Muscle layer of colon (tissue), 2 donors: ENCODE measurements at regions not wholly inside any gene's neighbourhood (a gene's known extent, or its start where the extent isn't known, plus 50 kb on each side); places are given as distances from the start of the nearest gene placed in this dataset.
"Not testable (repeated sequence)": the region's sequence is repeated elsewhere in the genome, so short reads cannot be mapped to it uniquely, and the experiment has no call there.

ENCODE experiments used
- H3K27ac ChIP-seq: one replicate; pipeline ENCODE4 v1.7.0; 2013; ENCODE audit warnings: low read depth, mild to moderate bottlenecking, low read length, moderate library complexity
- H3K27me3 ChIP-seq, 2 donors: one replicate each; pipeline ENCODE4 v1.7.0; 2013; ENCODE audit warnings: low read length in 2 of 2, mild to moderate bottlenecking in 2 of 2; ENCODE audit not compliant: insufficient read depth in 2 of 2, control insufficient read depth in 1 of 2
- H3K36me3 ChIP-seq: one replicate; pipeline ENCODE4 v1.7.0; 2013; ENCODE audit warnings: mild to moderate bottlenecking, low read length; ENCODE audit not compliant: insufficient read depth
- H3K4me1 ChIP-seq: one replicate; pipeline ENCODE4 v1.7.0; 2013; ENCODE audit warnings: mild to moderate bottlenecking, low read length; ENCODE audit not compliant: insufficient read depth
- H3K4me3 ChIP-seq, 2 donors: one replicate each; pipeline ENCODE4 v1.7.0; 2013; ENCODE audit warnings: low read length in 2 of 2, low read depth in 1 of 2, mild to moderate bottlenecking in 1 of 2, moderate library complexity in 1 of 2
- H3K9ac ChIP-seq: one replicate; pipeline ENCODE4 v1.7.0; 2013; ENCODE audit warnings: low read length
- H3K9me3 ChIP-seq: one replicate; pipeline ENCODE4 v1.7.0; 2013; ENCODE audit warnings: mild to moderate bottlenecking, low read length
- donor health status: abdominal sarcoma.
- donor health status: Adenocarcinoma of cecum.

DNA sequence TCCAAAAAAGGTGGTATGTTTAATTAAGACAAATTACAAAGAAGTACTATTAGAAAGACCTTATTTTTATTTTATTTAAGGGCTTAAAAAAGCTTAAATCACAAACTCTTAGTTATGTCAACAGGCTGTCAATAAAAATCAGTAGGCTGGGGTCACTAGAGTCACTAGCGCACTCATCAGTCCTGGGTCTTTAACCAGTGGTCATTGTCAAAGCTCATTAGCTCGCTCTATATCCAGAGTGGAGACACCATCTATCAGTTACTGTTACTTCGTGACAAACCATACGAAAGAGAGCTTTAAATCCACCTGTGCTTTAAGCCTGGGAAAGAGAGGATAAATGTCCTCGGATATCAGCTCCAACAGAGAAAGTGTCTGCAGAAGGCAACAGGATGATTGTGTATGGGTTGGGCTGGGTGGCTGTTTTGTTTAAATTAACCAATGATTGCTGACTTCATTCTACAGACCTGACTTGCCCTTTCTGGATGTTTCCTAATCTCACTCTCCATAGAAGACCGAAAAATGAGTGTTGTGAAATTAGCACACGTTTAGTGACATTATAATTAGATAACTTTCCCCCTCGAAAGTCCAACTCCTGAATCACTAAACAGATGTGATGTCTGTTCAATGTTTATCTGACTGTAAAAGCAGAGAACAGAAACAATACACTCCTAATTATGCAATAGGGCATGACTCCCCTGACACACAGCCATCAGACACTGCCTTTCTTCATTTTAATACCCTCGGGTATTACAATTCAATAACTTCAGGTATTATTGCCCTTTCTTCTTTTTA, 123.6 kb upstream of the TNPO1 start:
- H3K27me3 ChIP-seq: no peaks in the 10 kb centered on the region
- H3K9me3 ChIP-seq: no peaks in the 10 kb centered on the region
- peaks cover 24% of the 10 kb centered on the region for H3K4me1 ChIP-seq
- no peak overlapping the region for H3K4me3 ChIP-seq
- no peak overlapping the region for H3K27ac ChIP-seq
- H3K9ac ChIP-seq: no peak overlapping the region
- H3K36me3 ChIP-seq: no peaks in the 10 kb centered on the region

DNA sequence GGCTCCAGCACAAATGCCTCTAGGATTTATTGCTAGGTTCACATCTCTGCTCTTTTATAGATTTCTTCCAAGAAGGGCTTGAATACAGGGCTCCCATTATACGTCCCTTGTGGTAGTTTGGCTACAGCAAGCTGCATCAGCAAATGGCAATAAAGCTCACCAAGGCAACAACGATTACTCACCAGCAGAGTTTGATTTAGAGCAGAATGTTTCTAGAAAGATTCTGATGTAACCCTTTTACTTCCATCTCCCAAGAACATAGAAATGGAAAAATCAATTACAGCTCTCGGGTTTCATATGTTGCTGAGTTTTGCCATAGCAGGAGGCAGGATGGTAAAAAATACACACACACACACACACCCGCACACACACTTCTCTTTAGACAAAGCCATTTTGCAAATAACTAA, 124.2 kb upstream of the TNPO1 start:
- Histone ChIP-seq H3K36me3 (no peaks in the 10 kb centered on the region), H3K9ac (no peak overlapping the region), H3K4me1 (peaks cover 24% of the 10 kb centered on the region), H3K27ac (no peak overlapping the region), H3K27me3 (no peaks in the 10 kb centered on the region), H3K9me3 (no peaks in the 10 kb centered on the region), H3K4me3 (no peak overlapping the region)

DNA sequence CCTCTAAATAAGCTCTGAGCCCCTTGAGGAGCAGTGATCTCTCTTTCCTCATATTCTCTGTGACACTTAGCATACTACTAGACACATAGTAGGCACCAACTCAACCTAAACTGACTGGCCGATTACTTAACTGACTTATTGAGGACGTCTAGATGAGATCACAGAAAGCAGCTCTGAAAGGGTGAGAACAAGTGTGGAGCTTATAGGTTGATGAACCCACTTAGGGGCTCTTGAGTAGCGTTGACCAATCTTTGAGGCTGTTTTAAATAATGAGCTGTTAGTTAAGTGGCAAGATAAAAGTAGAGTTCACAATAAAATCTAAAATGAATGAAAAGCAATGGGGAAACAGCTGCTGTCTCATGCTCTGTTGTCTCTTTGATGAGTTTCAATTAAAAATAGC, 124.7 kb upstream of the TNPO1 start:
- no peak overlapping the region for H3K27ac ChIP-seq
- H3K9ac ChIP-seq: no peak overlapping the region
- H3K4me3 ChIP-seq: no peak overlapping the region
- no peaks in the 10 kb centered on the region for H3K27me3 ChIP-seq
- peaks cover 24% of the 10 kb centered on the region for H3K4me1 ChIP-seq
- H3K9me3 ChIP-seq: no peaks in the 10 kb centered on the region
- no peaks in the 10 kb centered on the region for H3K36me3 ChIP-seq

DNA sequence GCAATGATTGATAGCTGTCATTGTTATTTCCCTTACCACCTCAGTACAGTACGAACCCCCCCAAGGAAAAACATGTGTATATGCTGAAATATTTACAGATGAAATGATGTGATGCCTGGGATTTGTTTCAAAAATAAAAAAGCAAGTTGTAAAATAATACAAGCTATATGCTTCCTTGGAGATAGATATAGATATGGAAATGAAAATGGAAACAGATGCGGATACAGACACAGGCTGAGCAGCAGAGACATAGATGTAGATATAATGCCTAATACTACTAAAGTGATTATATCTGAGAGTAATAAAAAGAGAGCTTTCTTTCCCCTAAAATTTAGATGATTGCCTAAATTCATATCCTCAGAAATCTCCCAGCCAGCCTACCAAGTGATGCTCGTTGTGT, 127.5 kb upstream of the TNPO1 start:
- no peak overlapping the region for H3K4me3 ChIP-seq
- no peaks in the 10 kb centered on the region for H3K36me3 ChIP-seq
- H3K4me1 ChIP-seq: peaks cover 24% of the 10 kb centered on the region
- no peaks in the 10 kb centered on the region for H3K9me3 ChIP-seq
- H3K9ac ChIP-seq: no peak overlapping the region
- H3K27me3 ChIP-seq: no peaks in the 10 kb centered on the region
- H3K27ac ChIP-seq: no peak overlapping the region

DNA sequence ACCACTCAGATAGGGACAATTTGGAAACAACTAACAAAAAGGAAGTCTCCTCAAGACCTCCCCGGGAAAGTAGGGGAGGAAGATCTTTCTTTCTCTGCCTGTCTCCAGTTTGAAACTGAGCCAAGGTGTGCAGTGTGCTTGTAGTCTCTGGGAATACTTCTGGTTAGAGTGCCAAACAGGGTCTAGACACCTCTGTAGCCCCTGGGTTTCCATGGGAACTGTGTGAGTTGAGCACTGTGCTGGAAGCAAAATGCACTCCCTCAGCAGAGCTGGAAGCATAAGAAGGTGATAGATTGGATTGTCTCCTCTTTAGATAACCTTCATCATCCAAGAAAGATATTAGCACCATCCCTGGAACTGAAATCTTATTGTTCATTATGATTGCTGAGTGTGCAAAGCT, 129.2 kb upstream of the TNPO1 start:
- Histone ChIP-seq H3K27me3 (no peaks in the 10 kb centered on the region), H3K9me3 (no peaks in the 10 kb centered on the region), H3K4me3 (no peak overlapping the region), H3K36me3 (no peaks in the 10 kb centered on the region), H3K4me1 (peaks cover 12% of the 10 kb centered on the region), H3K27ac (no peak overlapping the region), H3K9ac (no peak overlapping the region)

DNA sequence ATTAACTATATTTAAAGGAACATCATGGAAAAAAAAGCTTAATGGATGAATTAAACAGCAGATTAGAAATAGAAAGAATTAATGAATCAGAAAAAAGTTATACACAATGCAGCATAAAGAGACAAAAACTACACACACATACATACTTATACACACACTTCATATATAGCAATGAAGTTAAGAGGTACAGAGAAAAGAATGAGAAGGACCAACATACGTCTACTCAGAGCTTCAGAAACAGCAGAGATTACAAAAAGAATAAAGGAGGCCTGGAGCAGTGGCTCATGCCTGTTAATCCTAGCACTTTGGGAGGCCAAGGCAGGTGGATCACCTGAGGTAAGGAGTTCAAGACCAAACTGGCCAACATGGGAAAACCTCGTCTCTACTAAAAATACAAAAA, 133.9 kb upstream of the TNPO1 start:
- no peaks in the 10 kb centered on the region for H3K27me3 ChIP-seq
- H3K27ac ChIP-seq: no peak overlapping the region
- H3K9me3 ChIP-seq: no peaks in the 10 kb centered on the region
- no peaks in the 10 kb centered on the region for H3K4me1 ChIP-seq
- H3K9ac ChIP-seq: no peak overlapping the region
- H3K36me3 ChIP-seq: no peaks in the 10 kb centered on the region
- no peak overlapping the region for H3K4me3 ChIP-seq

DNA sequence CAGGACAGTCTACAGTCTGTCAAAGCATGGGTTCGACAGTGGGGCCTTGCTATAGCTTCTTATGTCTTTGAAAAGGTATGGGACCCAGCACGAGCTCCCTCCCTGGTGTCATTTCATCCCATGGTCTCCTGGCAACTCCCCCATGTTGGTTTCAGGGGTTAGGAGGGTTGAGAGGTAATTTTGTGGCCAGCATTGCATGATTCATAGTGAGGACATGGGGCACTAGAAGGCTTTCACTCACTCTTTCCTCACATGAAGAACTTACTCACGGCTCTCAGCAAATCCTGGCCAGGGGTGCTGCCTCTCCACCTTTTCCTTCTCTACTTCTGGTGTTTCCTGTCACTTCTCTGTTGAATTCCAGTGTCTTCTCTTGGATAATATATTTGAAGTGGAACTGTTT, 134.7 kb upstream of the TNPO1 start:
- Histone ChIP-seq H3K4me1 (no peaks in the 10 kb centered on the region), H3K9me3 (no peaks in the 10 kb centered on the region), H3K9ac (no peak overlapping the region), H3K27ac (no peak overlapping the region), H3K4me3 (no peak overlapping the region), H3K36me3 (no peaks in the 10 kb centered on the region), H3K27me3 (no peaks in the 10 kb centered on the region)

DNA sequence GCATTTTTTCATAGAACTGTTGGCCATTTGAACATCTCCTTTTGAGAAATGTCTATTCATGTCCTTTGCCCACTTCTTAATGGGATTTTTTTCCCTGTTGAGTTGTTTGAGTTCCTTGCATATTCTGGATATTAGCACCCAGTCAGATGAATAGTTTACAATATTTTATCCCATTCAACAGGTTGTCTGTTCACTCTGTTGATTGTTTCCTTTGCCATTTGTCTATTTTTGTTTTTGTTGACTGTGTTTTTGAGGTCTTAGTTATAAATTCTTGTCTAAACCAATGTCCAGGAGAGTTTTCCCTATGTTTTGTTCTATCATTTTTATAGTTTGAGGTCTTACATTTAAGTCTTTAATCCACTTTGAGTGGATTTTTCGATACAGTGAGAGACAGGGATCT, 139.0 kb upstream of the TNPO1 start:
- Histone ChIP-seq H3K27me3 (no peaks in the 10 kb centered on the region), H3K4me3 (no peak overlapping the region), H3K27ac (no peak overlapping the region), H3K9ac (no peak overlapping the region), H3K4me1 (no peaks in the 10 kb centered on the region), H3K9me3 (no peaks in the 10 kb centered on the region), H3K36me3 (no peaks in the 10 kb centered on the region)

DNA sequence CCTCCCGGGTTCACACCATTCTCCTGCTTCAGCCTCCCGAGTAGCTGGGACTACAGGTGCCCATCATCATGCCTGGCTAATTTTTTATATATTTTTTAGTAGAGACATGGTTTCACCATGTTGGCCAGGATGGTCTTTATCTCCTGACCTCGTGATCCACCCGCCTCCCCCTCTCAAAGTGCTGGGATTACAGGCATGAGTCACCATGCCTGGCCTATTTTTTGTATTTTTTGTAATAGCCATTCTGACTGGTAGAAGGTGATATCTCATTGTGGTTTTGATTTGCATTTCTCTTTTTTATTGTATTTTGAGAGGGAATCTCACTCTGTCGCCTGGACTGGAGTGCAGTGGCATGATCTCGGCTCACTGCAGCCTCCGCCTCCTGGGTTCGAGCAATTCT, 139.6 kb upstream of the TNPO1 start:
- not testable (repeated sequence) for H3K36me3 ChIP-seq, H3K9ac ChIP-seq, H3K4me1 ChIP-seq, H3K9me3 ChIP-seq, H3K27ac ChIP-seq, H3K27me3 ChIP-seq, H3K4me3 ChIP-seq

DNA sequence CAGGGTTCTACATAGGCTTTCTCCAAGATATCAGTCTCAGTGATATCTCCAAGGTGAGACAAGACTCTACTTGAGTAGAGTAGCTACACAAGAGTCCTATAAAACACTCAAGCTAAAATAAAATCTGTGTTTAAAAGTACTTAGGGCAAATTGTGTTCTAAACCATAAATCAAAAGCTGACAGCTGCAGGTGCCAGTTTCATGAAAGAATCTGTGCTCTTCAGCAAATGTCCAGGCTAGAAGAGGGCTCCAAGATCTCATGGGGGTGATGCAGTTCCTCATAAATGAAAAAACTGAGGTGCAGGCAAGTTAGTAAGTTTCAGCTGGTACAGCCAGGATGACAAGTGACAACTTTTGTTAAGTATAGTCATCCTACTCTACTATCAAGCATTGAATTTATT, 142.8 kb upstream of the TNPO1 start:
- Histone ChIP-seq H3K9me3 (no peaks in the 10 kb centered on the region), H3K4me1 (no peaks in the 10 kb centered on the region), H3K9ac (no peak overlapping the region), H3K36me3 (no peaks in the 10 kb centered on the region), H3K27me3 (no peaks in the 10 kb centered on the region), H3K4me3 (no peak overlapping the region), H3K27ac (no peak overlapping the region)

DNA sequence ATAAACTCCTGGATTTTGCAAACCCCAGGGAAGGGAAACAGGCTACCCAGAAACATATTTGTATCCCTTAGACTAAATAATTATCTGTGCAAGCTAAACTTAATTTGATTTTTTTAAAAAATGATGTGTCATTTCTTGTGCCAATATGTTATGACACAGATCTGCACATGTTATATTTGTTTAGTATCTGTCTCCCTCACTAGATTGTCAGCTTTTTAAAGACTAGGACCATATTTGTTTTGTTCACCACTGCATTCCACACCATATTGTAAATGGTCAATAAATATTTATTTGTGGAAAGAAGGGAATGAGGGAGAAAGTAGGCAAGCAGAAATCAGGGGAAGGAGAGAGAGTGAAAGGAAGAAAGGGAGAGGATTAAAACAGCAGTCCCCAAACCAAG, 143.3 kb upstream of the TNPO1 start:
- Histone ChIP-seq H3K27ac (no peak overlapping the region), H3K36me3 (no peaks in the 10 kb centered on the region)

DNA sequence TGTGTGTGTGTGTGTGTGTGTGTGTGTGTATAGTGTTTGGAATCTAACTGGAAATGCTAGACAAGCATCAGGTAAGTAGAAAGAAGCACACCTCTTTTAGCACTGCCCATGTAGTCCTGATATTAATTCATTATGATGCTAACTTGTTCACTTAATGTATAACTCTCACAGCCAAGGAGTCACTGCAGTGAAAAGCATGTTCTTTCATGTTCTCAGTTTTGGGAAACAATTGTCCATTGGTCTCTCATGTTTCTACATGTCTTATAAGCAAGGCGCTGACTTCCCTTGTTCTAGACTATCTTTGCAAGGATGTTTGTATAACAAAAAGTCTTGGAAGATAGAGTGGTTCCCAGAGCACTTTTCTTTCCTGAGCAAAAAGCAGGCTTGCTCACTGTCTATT, 148.8 kb upstream of the TNPO1 start:
- Histone ChIP-seq H3K27me3 (no peaks in the 10 kb centered on the region), H3K27ac (no peak overlapping the region), H3K4me1 (peaks cover 2% of the 10 kb centered on the region), H3K9ac (no peak overlapping the region), H3K4me3 (no peak overlapping the region), H3K36me3 (no peaks in the 10 kb centered on the region), H3K9me3 (no peaks in the 10 kb centered on the region)

More for the DNA sequence above, 143.3 kb upstream of the TNPO1 start:
- H3K4me1 ChIP-seq: no peaks in the 10 kb centered on the region
- no peak overlapping the region for H3K9ac ChIP-seq
- H3K27me3 ChIP-seq: no peaks in the 10 kb centered on the region
- H3K4me3 ChIP-seq: no peak overlapping the region
- no peaks in the 10 kb centered on the region for H3K9me3 ChIP-seq
